NCI-H146 treated with DMSO at 0.1 percent for 48 hours (cell line): ENCODE measurements at regions not wholly inside any gene's neighbourhood (a gene's known extent, or its start where the extent isn't known, plus 50 kb on each side); places are given as distances from the start of the nearest gene placed in this dataset.
"Not testable (repeated sequence)": the region's sequence is repeated elsewhere in the genome, so short reads cannot be mapped to it uniquely, and the experiment has no call there.

Source experiments
- DNase-seq: peaks from one replicate; lab custom pipeline; 2025; ENCODE audit not compliant: unreplicated experiment; lab: John Stamatoyannopoulos, UW

GRCh38 chr10:34908481-34908880 lies 93.4 kb upstream of the PARD3 start:
- DNase-seq = no peak

- no peak for DNase-seq
Observed at GRCh38 chr10:34907743-34908430, 92.8 kb upstream of the PARD3 start.

- peak; percentile 48 for DNase-seq
Observed at GRCh38 chr10:34906067-34906965, 91.2 kb upstream of the PARD3 start.

GRCh38 chr10:34905200-34905927 lies 90.3 kb upstream of the PARD3 start:
- no peak for DNase-seq

- no peak for DNase-seq
Observed at GRCh38 chr10:34904191-34904590, 89.1 kb upstream of the PARD3 start.

GRCh38 chr10:34899161-34899560 lies 84.1 kb upstream of the PARD3 start:
- DNase-seq = no peak

- DNase-seq = no peak
Observed at GRCh38 chr10:34895977-34896376, 80.9 kb upstream of the PARD3 start.

- DNase-seq = not testable (repeated sequence)
Observed at GRCh38 chr10:34895046-34895445, 80.0 kb upstream of the PARD3 start.

GRCh38 chr10:34892521-34892920 lies 77.4 kb upstream of the PARD3 start:
- DNase-seq = not testable (repeated sequence)

GRCh38 chr10:34890939-34891338 lies 75.8 kb upstream of the PARD3 start:
- no peak for DNase-seq

- DNase-seq = no peak
Observed at GRCh38 chr10:34889004-34889869, 74.1 kb upstream of the PARD3 start.

- no peak for DNase-seq
Observed at GRCh38 chr10:34886906-34887642, 72.0 kb upstream of the PARD3 start.

GRCh38 chr10:34885898-34886297 lies 70.8 kb upstream of the PARD3 start:
- DNase-seq = no peak

- DNase-seq = no peak
Observed at GRCh38 chr10:34885011-34885410, 69.9 kb upstream of the PARD3 start.

- no peak for DNase-seq
Observed at GRCh38 chr10:34884272-34884952, 69.3 kb upstream of the PARD3 start.

- no peak for DNase-seq
Observed at GRCh38 chr10:34880817-34881216, 65.7 kb upstream of the PARD3 start.

GRCh38 chr10:34878651-34879050 lies 63.6 kb upstream of the PARD3 start:
- DNase-seq = not testable (repeated sequence)

GRCh38 chr10:34875061-34875460 lies 60.0 kb upstream of the PARD3 start:
- DNase-seq = no peak

- DNase-seq = no peak
Observed at GRCh38 chr10:34872820-34873219, 57.7 kb upstream of the PARD3 start.
